HG03354 (cell line): ENCODE measurements at regions not wholly inside any gene's neighbourhood (a gene's known extent, or its start where the extent isn't known, plus 50 kb on each side); places are given as distances from the start of the nearest gene placed in this dataset.

ENCODE experiments used
- ATAC-seq: cut with Tn5 transposase; IDR thresholded peaks from one replicate; pipeline ENCODE4 v1.9.1; 2021; ENCODE audit warnings: mild to moderate bottlenecking; ENCODE audit not compliant: unreplicated experiment, poor library complexity, severe bottlenecking

DNA sequence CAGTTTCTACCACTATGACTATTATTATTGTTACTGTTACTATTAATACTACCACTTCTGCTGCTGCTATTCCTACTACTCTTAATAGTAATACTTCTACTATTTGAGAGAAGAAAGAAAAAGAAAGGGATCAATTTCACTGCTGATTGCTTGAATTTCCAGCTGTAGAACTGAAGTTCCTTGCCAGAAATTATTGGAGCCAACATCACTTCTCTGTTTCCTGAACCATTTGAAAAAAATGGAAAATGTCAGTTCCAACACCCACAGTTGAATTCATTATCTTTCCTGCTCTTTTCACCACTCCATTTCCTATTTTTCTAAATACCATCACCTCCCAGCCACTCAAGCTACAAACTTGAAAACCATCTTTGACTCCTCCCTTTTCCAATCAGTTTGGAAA, 54.1 kb upstream of the PIK3C2G start:
- ATAC-seq: no peak

DNA sequence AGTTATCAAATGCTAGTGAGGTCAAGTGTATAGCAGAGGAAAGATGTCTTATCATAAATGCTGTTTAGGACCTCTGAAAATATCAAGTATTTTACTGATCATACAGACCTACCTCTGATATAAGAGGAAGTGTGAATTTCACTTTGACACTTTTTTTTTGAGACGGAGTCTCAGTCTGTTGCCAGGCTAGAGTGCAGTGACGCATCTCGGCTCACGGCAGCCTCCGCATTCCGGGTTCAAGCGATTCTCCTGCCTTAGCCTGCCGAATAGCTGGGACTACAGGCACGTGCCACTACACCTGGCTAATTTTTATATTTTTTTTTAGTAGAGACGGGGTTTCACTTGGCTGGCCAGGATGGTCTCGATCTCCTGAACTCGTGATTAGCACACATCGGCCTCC, 55.1 kb upstream of the PIK3C2G start:
- ATAC-seq: no peak

DNA sequence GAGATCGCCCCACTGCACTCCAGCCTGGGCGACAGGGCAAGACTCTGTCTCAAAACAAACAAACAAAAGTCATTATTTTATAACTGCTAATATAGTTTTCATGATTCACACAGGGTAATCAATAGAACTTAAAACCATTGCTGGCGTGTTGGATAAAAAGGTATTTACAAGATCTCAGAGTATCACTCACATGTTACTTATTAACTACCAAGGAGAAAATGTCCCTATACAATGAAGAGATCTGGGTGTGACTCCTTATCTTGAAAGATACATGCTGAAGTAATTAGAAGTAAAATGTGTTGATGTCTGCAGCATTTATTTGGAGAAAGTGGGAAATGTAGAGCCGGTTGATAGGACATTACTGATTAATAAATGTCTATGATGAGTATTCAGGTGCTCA, 57.3 kb upstream of the PIK3C2G start:
- ATAC-seq: no peak

DNA sequence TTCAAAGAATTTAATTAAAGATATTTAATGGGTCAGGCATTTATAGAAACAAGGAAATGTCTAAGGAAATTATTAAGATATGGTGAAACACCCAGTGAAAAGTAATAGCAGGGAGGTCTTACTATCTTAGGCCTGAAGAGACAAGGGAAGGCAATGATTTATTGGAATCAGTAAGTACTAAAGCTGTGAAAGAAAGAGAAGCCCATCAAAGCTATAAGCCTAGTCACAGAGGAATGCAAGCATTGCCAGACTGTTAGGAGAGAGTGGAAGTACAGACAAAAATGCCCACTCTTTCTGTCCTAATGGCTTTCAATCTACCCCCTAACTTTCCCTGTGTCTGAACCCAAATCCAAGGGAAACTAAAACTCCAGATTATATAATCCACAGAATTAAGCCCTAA, 69.2 kb upstream of the PIK3C2G start:
- ATAC-seq: no peak

DNA sequence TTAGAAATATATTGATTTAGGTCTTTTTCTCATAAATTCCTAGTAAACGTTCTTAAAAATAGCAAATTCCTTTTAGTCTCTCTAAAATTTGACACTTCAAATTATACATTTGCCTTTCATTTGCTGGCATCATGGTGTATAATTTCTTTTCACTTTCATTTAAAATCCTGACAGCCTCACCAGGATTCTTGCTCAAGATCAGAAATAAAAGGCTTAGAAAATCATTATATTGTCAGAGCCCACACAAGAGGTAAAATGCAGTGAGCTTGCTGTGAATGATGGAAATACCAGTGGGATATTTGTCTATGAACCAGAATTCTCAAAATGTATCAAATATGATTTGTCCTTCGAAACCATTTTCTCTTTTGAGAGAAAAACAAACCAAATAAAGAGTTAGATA, 78.2 kb upstream of the PIK3C2G start:
- ATAC-seq: no peak

DNA sequence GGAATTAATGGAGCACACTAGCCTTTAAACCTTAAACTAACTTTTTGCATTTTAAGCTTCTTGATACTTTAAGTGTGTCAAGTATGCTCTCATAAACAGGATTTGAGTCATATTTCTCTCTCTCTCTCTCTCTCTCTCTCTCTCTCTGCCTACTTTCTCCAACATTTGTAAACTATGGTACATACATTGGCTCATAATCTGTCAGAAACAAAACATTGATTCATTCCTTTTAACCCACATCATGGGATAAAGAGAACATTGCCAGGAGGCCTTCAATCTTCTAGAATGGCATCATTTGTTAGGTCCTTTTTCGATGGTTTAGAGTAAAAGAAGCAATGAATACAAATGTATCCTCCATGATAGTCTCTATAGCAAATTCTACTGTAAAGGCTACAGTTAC, 81.6 kb upstream of the RERGL start:
- no peak for ATAC-seq

DNA sequence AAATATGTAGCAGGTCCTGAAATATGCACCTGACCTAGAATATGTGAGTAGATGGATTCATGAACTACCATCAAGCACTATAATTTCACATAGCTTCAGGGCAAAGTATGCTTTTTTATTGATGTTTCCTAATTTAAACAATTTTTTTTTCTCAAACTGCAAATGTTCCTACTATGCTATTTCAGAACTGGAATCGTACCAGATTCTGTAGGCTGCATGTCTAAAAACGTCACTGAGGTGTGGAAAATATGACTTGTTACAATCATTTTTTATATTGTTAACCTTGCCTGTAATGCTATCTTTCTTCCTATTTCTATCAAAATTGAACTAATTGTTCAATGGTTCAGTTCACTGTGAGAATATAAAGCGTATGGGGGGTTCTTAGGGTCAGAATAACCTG, 78.0 kb upstream of the RERGL start:
- no peak for ATAC-seq

DNA sequence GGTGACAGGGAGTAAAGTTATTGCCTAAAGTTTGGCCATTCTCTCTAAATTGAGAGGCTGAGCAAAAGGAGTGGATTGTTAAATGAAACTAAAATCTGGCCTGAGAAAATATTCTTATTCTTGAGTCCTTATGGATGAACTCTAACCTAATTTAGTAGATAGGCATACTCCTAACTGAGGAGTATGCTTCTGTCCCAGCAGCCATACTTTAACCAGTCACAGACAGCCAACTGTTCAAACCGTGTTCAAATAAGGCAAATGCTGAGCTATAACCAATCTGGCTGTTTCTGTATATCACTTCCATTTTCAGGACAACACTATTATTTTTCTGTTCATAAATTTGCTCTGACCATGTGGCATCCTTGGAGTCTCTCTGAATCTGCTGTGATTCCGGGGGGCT, 75.9 kb upstream of the RERGL start:
- ATAC-seq: peak; percentile 40

DNA sequence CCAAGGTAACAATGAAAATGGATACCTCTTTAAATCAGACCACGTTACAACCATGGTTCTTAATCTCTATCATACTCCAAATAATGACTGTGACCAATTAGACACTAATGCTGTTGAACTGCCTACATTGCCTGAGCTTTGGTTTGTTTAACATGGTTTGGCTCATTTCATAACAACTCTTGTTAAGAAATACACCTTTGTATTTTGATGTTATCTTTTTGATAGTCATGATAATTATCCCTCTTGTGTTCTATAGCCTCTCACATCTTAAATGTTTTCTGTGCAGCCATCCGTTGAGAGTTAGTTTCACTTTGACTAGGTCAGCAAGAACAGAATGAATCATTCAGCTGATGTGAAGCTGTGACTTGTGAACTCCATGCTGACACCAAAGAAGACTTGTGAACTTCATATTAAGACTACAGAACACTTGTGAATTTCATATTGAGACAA, 75.5 kb upstream of the RERGL start:
- ATAC-seq: peak; percentile 97

DNA sequence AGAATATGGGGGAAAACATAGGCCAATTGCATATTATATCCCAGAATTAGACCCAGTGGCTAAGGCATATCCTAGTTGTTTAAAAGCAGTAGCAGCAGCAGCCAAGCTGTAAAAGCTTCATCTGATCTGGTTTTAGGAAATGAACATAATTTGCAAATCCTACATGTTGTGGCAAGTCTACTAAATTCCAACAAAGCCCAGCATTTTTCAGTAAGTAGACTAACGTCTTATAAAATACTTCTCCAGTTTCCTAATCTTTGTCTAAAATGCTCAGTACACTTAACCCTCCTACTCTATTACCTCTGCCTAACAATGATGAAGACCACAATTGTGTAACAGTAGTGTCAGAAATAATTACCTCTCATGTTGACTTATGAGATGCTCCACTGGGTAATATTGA, 70.9 kb upstream of the RERGL start:
- no peak for ATAC-seq

DNA sequence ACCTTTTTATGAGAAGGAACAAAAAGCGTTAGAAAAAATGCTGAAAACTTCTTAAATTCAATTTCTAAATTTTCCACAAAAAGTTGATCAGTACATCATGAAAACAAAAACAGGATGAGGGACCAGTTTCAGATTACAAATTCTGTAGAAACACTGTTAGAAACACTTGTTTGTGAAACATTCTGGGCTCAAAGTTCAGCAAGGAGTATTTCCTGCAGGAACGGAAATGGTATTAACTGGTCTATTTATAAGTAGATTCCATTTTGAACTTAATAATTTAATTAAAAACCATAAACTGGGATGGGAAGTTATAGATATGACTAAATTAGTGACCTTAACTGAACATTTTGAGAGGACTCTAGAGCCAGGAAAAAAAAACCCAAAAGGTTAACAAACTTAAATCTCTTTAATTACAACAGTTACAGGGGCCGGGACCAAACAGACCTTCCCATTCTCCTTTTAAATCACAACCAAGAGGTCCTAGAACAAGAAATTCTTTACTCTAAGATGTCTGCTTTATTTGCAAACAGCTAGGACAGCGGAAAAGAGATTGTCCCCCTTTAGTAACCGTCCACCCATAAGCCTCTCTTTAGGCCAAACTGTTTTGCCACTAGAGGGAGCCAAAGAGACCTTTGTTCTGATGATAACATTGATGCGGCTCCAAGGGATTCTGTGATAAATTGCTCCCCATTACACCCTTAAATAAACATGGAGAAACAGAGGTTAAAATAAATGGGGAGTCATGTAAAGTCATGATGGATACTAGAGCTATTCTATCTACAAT, 69.0 kb upstream of the RERGL start:
- ATAC-seq: peak; percentile 85

DNA sequence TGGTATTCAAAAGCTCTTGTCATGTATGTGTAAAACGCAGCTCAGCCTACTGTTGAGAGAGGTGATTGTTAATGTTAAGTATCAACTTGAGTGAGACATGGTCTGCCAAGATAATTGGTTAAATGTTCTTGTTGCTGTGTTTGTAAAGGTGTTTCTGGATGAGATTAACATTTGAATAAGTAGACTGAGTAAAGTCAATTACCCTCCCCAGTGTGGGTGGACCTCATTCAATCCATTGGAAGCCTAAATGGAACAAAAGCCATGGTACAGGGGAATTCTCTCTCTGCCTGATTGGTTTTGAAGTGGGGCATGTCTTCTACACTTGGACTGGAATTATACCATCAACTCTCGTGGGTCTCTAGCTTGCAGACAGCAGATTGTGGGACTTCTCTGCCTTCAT, 63.8 kb upstream of the RERGL start:
- ATAC-seq: no peak

DNA sequence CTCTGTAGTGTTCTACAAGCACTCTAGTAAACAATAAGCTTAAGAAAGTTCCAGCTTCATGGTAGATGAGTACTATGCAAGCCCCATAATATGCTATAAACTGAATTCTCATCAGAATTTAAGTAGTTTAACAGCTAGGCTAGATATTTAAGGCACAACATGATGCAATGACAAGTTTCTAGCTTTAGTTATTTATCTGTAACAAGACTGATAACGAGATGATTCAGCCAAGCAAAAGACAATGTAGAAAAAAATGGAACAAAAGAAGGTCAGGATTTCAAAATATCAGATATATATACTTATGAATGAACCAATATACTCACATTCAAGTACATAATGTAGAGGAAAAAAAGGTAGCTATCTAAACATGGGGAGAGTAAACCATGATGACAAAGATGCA, 61.0 kb upstream of the RERGL start:
- no peak for ATAC-seq

DNA sequence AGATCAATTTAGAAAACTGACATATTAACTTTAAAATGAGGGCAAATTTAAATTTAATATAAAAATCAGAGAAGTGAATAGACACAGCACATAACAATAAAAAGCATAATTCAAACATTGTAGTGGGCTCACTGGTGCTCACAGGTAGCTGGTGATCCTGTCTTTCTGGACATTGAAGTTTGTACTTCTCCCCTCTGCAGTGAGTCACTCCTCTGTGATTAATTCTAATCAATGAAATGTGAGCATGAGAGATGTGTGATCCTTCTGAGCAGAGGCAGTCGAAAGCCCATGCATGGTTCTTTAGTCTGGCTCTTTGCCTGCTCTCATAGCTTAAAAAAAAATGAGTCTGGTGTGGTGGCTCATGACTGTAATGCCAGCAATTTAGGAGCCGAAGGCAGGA, 59.0 kb upstream of the RERGL start:
- no peak for ATAC-seq

DNA sequence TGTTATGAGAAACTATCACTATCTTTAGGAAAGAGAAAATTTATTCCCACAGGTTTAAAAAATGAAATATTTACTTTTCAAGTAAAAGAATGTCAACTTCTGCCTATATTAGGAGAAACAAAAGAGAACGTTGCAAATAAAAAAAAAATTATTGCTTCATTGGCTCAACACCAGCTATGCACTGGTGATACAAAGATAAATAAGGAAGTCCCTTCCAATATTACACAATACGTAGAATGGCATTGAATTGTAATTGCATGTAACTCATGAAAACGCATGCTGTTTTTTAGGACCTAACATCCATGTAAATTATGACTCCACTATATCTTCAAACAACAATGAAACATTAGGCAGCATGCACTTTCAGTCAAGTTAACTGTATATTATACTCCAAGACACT, 56.4 kb upstream of the RERGL start:
- ATAC-seq: no peak

DNA sequence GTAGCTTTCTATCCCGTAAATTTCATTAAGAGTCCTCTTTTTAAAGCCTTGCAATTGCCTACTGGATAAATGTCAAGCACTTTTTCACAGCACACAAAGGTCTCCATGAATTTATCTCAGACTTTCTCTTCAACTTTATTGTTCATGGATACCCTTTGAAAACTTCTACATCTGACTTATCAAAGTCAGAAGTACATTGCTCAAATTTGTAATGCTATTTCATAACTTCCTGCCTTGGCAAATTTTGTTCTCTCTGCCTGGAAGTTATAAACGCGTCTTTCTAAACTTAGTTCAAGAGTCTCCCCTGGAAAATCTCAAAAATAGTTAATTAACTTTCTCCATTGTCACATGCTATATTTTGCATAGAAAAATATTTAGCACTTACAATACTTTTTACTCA, 55.9 kb upstream of the RERGL start:
- ATAC-seq: no peak

DNA sequence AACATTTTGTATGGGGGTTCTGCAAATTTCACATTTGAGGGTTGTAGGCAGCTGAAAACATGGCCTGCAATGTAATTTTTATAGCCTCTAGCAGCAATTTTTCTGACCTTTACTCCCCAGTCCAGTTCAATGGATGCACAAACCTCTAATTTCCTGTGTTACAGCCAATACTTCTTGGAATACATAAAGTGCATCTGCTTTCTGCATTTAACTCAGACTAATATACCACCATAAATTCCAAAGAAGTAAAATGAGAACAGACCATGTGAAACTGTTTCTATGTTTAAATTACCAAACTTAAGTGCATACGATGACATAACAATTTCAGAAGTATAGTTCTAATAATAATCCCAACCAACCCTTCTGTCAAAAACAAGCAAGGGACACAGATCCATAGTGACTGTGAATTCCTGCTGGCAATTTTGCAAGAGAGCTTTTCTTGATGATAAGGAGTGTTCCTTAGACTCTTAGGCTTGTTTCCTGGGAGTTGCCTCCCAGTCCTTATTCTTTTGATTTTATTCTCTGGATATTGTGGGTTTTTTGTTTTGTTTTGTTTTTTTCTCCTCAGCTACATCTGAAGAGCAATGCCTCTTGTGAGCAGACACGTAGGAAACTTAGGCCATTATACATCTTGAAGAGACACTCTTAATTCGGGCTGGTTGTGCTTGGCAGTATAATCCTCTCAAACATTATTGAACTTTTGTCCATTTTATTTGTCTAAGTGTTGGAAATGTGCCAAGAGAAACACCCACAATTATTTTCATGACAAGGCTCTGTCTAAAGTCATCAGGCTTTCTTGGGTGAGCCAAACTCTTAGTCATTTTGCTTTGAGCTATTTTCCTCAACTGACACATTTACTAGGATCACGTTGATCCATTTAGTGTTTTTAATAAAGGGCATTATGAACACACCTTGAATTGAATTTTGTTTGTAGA, 51.3 kb upstream of the RERGL start:
- no peak for ATAC-seq

DNA sequence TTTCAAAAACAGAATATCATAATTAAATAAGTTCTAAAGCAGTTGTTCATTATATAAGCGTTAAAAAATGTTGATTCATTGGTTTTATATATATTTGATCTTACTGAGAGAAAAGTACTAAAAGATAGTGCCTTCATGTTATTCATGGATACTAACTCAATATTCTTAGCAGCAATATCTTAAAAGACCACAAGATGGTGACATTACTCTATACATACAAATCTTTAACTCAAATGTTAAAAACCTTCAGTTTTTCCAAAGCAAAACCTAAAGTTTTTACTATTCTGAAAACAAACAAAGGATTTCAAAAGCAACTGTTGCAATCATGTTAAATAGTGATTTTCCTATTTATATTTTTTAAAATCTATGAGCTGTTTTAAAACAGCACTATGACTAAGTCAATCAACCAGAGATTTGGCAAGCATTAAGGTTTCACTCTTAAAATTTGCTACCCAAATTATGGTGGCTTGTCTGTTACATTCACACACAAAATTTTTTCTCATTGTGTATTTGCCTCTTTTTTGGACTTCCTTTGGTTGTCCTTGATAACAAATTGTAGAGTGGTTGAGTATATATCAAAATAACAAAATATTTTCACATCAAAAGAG, 50.1 kb upstream of the RERGL start:
- peak; percentile 70 for ATAC-seq
